Neural progenitor cell (in vitro differentiated cells): ENCODE measurements at regions not wholly inside any gene's neighbourhood (a gene's known extent, or its start where the extent isn't known, plus 50 kb on each side); places are given as distances from the start of the nearest gene placed in this dataset.

Experiments used
- DNase-seq: peaks from one replicate; pipeline ENCODE4 v3.0.0-alpha.2; 2016; ENCODE audit warnings: low spot score
- H2AFZ ChIP-seq: fragments of 200-600 bp; sonication (generic); replicated peaks from 2 replicates; pipeline ENCODE4 v1.6.1; 2016; ENCODE audit warnings: antibody characterized with exemption
- H3F3A ChIP-seq: fragments of 200-600 bp; sonication (generic); 2 replicates; pipeline ENCODE4 v1.6.1; 2016; ENCODE audit warnings: antibody characterized with exemption, low read depth
- H3K27ac ChIP-seq: fragments of 200-600 bp; sonication (generic); 2 replicates; pipeline ENCODE4 v1.5.1; 2016; ENCODE audit warnings: mild to moderate bottlenecking
- H3K27me3 ChIP-seq: fragments of 200-600 bp; sonication (generic); 2 replicates; pipeline ENCODE4 v1.6.1; 2016; ENCODE audit warnings: mild to moderate bottlenecking, moderate library complexity
- H3K36me3 ChIP-seq: fragments of 200-600 bp; sonication (generic); 2 replicates; pipeline ENCODE4 v1.5.1; 2016
- H3K4me1 ChIP-seq: fragments of 200-600 bp; sonication (generic); 2 replicates; pipeline ENCODE4 v1.6.1; 2016; ENCODE audit warnings: mixed run types
- H3K4me2 ChIP-seq: fragments of 200-600 bp; sonication (generic); 2 replicates; pipeline ENCODE4 v1.6.1; 2016
- H3K4me3 ChIP-seq: fragments of 200-600 bp; sonication (generic); 2 replicates; pipeline ENCODE4 v1.5.1; 2016
- H3K79me2 ChIP-seq: fragments of 200-600 bp; sonication (generic); 2 replicates; pipeline ENCODE4 v1.6.1; 2016; ENCODE audit warnings: low read depth
- H3K9ac ChIP-seq: fragments of 200-600 bp; sonication (generic); 2 replicates; pipeline ENCODE4 v1.6.1; 2016
- H3K9me3 ChIP-seq: fragments of 200-600 bp; sonication (generic); 2 replicates; pipeline ENCODE4 v1.5.1; 2016; ENCODE audit warnings: low read depth
- H4K20me1 ChIP-seq: fragments of 200-600 bp; sonication (generic); 2 replicates; pipeline ENCODE4 v1.6.1; 2016; ENCODE audit warnings: low read depth
- H3K27ac Mint-ChIP-seq: 3 replicates; pipeline ENCODE4 v1.8.0; 2021; ENCODE audit warnings: mixed read lengths
- H3K27me3 Mint-ChIP-seq: 2 replicates; pipeline ENCODE4 v1.8.0; 2022; ENCODE audit warnings: low read depth, mild to moderate bottlenecking, inconsistent platforms, moderate library complexity, mixed read lengths; ENCODE audit not compliant: insufficient read depth
- H3K36me3 Mint-ChIP-seq: 3 replicates; pipeline ENCODE4 v1.8.0; 2021; ENCODE audit warnings: mixed read lengths
- H3K4me1 Mint-ChIP-seq: 3 replicates; pipeline ENCODE4 v1.8.0; 2021; ENCODE audit warnings: mixed read lengths
- H3K4me3 Mint-ChIP-seq: 3 replicates; pipeline ENCODE4 v1.8.0; 2021; ENCODE audit warnings: mild to moderate bottlenecking, moderate library complexity, mixed read lengths
- H3K9me3 Mint-ChIP-seq: 3 replicates; pipeline ENCODE4 v1.8.0; 2020; ENCODE audit warnings: mixed read lengths
- CTCF ChIP-seq: fragments of 200-600 bp; sonication (generic); IDR thresholded peaks from 2 replicates; pipeline ENCODE4 v1.5.1; 2017; ENCODE audit warnings: antibody characterized with exemption, mild to moderate bottlenecking
- EZH2 ChIP-seq: fragments of 200-600 bp; sonication (generic); IDR thresholded peaks from 2 replicates; pipeline ENCODE4 v1.6.1; 2017; ENCODE audit warnings: antibody characterized with exemption, mild to moderate bottlenecking, moderate library complexity
- EZH2phosphoT487 ChIP-seq: fragments of 200-600 bp; sonication (generic); IDR thresholded peaks from 2 replicates; pipeline ENCODE4 v1.6.1; 2017; ENCODE audit warnings: antibody characterized with exemption

GRCh38 chr5:122629121-122629677, 145.7 kb upstream of the SNX2 start:
- TF ChIP-seq CTCF, result no peak
- TF ChIP-seq EZH2phosphoT487, result no peak
- TF ChIP-seq EZH2, result no peak
- no peaks in the 10 kb centered on the region for H3K27me3 ChIP-seq
- no peak for DNase-seq
- H3K9ac ChIP-seq, result no peak overlapping the region
- H3F3A ChIP-seq, result no peaks in the 10 kb centered on the region
- H3K4me1 ChIP-seq, result no peaks in the 10 kb centered on the region
- no peaks in the 10 kb centered on the region for H3K36me3 ChIP-seq
- H4K20me1 ChIP-seq, result no peaks in the 10 kb centered on the region
- H3K9me3 Mint-ChIP-seq, result no peaks in the 10 kb centered on the region
- no peak overlapping the region for H3K27ac ChIP-seq
- no peak overlapping the region for H3K4me2 ChIP-seq
- H3K4me1 Mint-ChIP-seq, result no peaks in the 10 kb centered on the region
- H3K79me2 ChIP-seq, result no peaks in the 10 kb centered on the region
- H3K27me3 Mint-ChIP-seq, result no peaks in the 10 kb centered on the region
- H3K36me3 Mint-ChIP-seq, result no peaks in the 10 kb centered on the region
- H2AFZ ChIP-seq, result no peak overlapping the region
- H3K27ac Mint-ChIP-seq, result no peak overlapping the region
- no peaks in the 10 kb centered on the region for H3K9me3 ChIP-seq
- no peak overlapping the region for H3K4me3 Mint-ChIP-seq
- no peak overlapping the region for H3K4me3 ChIP-seq

GRCh38 chr5:122638581-122638980, 136.3 kb upstream of the SNX2 start:
- DNase-seq, result no peak
- Histone ChIP-seq H3K4me3 (no peak overlapping the region), H4K20me1 (no peaks in the 10 kb centered on the region), H3K9ac (no peak overlapping the region), H3F3A (no peaks in the 10 kb centered on the region), H3K27ac (no peak overlapping the region), H3K36me3 (no peaks in the 10 kb centered on the region), H3K9me3 (no peaks in the 10 kb centered on the region), H3K79me2 (no peaks in the 10 kb centered on the region), H3K27me3 (no peaks in the 10 kb centered on the region), H3K4me2 (no peak overlapping the region), H3K4me1 (peaks cover 14% of the 10 kb centered on the region), H2AFZ (no peak overlapping the region)
- peaks cover 12% of the 10 kb centered on the region for H3K9me3 Mint-ChIP-seq
- peaks cover 12% of the 10 kb centered on the region for H3K4me1 Mint-ChIP-seq
- no peak overlapping the region for H3K4me3 Mint-ChIP-seq
- TF ChIP-seq EZH2 (no peak), CTCF (no peak), EZH2phosphoT487 (no peak)
- H3K27me3 Mint-ChIP-seq, result no peaks in the 10 kb centered on the region
- no peak overlapping the region for H3K27ac Mint-ChIP-seq
- H3K36me3 Mint-ChIP-seq, result no peaks in the 10 kb centered on the region

DNA sequence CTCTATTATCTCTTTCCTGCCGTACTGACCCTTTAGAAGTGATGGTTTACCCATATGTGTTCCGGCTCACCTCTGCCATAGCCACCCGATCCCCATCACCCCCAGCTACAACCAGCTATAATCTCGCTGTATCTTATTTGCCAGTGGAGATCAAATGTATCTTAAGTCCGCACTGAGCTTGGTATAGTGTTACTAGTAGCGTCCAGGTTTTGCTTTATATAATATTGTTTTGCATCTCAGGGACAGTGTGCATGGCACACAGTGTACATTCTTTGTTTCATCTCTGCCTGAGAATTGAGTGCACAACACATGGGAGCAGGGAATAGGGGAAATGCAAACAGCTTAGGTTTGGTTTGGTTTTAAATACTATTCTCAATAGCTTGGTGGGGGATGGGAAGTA, 135.8 kb upstream of the SNX2 start:
- no peak overlapping the region for H3K4me3 Mint-ChIP-seq
- no peaks in the 10 kb centered on the region for H4K20me1 ChIP-seq
- no peak overlapping the region for H3K9ac ChIP-seq
- H3F3A ChIP-seq, result no peaks in the 10 kb centered on the region
- H3K27ac ChIP-seq, result no peak overlapping the region
- H3K9me3 Mint-ChIP-seq, result peaks cover 12% of the 10 kb centered on the region
- no peaks in the 10 kb centered on the region for H3K27me3 Mint-ChIP-seq
- H3K4me1 ChIP-seq, result peaks cover 14% of the 10 kb centered on the region
- H3K27me3 ChIP-seq, result no peaks in the 10 kb centered on the region
- H3K36me3 Mint-ChIP-seq, result no peaks in the 10 kb centered on the region
- no peaks in the 10 kb centered on the region for H3K9me3 ChIP-seq
- peak overlapping the region; percentile 62 for H3K27ac Mint-ChIP-seq
- H2AFZ ChIP-seq, result peak overlapping the region; percentile 35
- H3K4me1 Mint-ChIP-seq, result peaks cover 12% of the 10 kb centered on the region
- H3K36me3 ChIP-seq, result no peaks in the 10 kb centered on the region
- no peak overlapping the region for H3K4me3 ChIP-seq
- TF ChIP-seq EZH2phosphoT487 (no peak), CTCF (no peak)
- peak overlapping the region; percentile 35 for H3K4me2 ChIP-seq
- no peak for DNase-seq
- H3K79me2 ChIP-seq, result no peaks in the 10 kb centered on the region
